ENCODE measurements at regions not wholly inside any gene's neighbourhood (a gene's known extent, or its start where the extent isn't known, plus 50 kb on each side); places are given as distances from the start of the nearest gene placed in this dataset.

DNA sequence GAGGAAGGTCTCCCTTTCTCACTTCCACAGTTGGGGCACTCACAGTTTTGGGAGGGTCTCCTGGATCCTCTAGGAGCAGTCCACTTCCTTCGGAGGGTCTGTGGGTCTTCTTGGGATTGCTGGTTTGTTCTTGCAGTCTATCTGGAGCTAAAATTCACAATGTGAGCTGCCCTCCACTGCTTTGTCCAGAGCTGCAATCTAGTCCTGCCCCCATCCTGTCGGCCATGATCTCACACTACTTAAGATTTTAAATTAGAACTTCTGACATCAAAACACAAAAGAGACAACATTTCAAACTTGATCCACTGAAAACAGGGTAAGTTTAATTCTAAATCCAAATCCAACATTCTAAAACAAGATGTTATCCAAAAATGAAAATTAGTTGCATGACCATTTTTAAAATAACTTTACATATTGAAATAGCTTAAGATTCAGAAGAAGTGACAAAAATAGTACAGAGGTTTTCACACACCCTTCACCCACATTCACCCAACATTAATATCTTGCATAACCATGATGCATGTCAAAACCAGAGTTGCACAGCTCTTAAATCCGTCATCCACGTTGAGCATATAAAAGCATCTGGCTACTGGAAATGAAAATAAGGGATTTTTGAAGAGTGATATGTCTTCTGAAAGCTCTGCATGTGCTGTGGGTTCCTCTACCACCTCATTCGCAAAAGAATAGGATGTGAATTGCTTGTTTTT, 113.7 kb upstream of the EPB41L4A start:
- peaks cover 25% of the 10 kb centered on the region for H3K4me1 Mint-ChIP-seq
- no peaks in the 10 kb centered on the region for H3K9me3 Mint-ChIP-seq
- Histone ChIP-seq H3K9ac (ENCODE audit: extremely low read depth, low read length, poor library complexity, severe bottlenecking) (no peak overlapping the region), H3K9me3 (ENCODE audit: control insufficient read depth, low read length) (no peaks in the 10 kb centered on the region), H3K36me3 (ENCODE audit: control insufficient read depth, insufficient read depth, low read length) (no peaks in the 10 kb centered on the region), H3K4me1 (ENCODE audit: control insufficient read depth, insufficient read depth, low read length) (no peaks in the 10 kb centered on the region), H3K27ac (ENCODE audit: low read depth, low read length) (no peak overlapping the region), H3K27me3 (ENCODE audit: control insufficient read depth, insufficient read depth, low read length, poor library complexity, severe bottlenecking) (no peaks in the 10 kb centered on the region), H3K4me3 (ENCODE audit: low read length) (no peak overlapping the region)
- DNase-seq = no peak
- H3K4me3 Mint-ChIP-seq = no peak overlapping the region
- 79 to 86% methylated on average over 4 to 5 of the region's 5 CpGs for WGBS, 2 experiments (ENCODE audit: insufficient coverage in 1 of 2, insufficient read length in 1 of 2)
- H3K27ac Mint-ChIP-seq = no peak overlapping the region
- no peaks in the 10 kb centered on the region for H3K36me3 Mint-ChIP-seq (ENCODE audit: low read depth)
- H3K27me3 Mint-ChIP-seq (ENCODE audit: insufficient read depth) = no peaks in the 10 kb centered on the region
- TF ChIP-seq, protein P1, sequence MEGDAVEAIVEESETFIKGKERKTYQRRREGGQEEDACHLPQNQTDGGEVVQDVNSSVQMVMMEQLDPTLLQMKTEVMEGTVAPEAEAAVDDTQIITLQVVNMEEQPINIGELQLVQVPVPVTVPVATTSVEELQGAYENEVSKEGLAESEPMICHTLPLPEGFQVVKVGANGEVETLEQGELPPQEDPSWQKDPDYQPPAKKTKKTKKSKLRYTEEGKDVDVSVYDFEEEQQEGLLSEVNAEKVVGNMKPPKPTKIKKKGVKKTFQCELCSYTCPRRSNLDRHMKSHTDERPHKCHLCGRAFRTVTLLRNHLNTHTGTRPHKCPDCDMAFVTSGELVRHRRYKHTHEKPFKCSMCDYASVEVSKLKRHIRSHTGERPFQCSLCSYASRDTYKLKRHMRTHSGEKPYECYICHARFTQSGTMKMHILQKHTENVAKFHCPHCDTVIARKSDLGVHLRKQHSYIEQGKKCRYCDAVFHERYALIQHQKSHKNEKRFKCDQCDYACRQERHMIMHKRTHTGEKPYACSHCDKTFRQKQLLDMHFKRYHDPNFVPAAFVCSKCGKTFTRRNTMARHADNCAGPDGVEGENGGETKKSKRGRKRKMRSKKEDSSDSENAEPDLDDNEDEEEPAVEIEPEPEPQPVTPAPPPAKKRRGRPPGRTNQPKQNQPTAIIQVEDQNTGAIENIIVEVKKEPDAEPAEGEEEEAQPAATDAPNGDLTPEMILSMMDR (conservative IDR thresholded peaks at IDR 0.05) = no peak

DNA sequence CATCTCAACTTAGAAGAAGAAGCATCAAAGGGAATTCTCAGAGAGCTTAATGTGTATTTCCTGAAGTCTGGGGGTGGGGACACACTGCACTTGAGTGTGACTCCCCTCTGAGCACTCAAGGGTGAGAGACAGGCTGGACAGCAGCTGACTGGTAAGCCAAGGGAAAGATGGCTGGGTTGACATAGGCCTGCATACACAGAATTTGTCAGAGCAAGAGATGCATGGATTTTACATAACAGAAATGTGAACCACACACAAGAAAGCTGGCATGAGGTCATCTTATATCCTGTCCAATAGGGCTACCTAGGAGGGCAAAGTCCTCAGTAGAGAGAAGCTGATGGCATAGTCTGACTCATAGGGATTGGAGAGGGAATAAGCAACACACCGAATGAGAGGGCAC, 114.3 kb upstream of the EPB41L4A start:
- Histone ChIP-seq H3K4me1 (ENCODE audit: control insufficient read depth, insufficient read depth, low read length) (no peaks in the 10 kb centered on the region), H3K27me3 (ENCODE audit: control insufficient read depth, insufficient read depth, low read length, poor library complexity, severe bottlenecking) (no peaks in the 10 kb centered on the region), H3K27ac (ENCODE audit: low read depth, low read length) (no peak overlapping the region), H3K9ac (ENCODE audit: extremely low read depth, low read length, poor library complexity, severe bottlenecking) (no peak overlapping the region), H3K4me3 (ENCODE audit: low read length) (no peak overlapping the region), H3K9me3 (ENCODE audit: control insufficient read depth, low read length) (no peaks in the 10 kb centered on the region), H3K36me3 (ENCODE audit: control insufficient read depth, insufficient read depth, low read length) (no peaks in the 10 kb centered on the region)
- H3K27ac Mint-ChIP-seq = no peak overlapping the region
- peak; percentile 82 for DNase-seq
- WGBS, 2 experiments (ENCODE audit: insufficient coverage in 1 of 2, insufficient read length in 1 of 2) = 14 to 47% methylated on average over 1 of the region's 1 CpG
- H3K27me3 Mint-ChIP-seq (ENCODE audit: insufficient read depth) = no peaks in the 10 kb centered on the region
- H3K9me3 Mint-ChIP-seq = no peaks in the 10 kb centered on the region
- no peak overlapping the region for H3K4me3 Mint-ChIP-seq
- no peaks in the 10 kb centered on the region for H3K36me3 Mint-ChIP-seq (ENCODE audit: low read depth)
- H3K4me1 Mint-ChIP-seq = peaks cover 25% of the 10 kb centered on the region
- TF ChIP-seq, protein P1 (conservative IDR thresholded peaks at IDR 0.05) = no peak

DNA sequence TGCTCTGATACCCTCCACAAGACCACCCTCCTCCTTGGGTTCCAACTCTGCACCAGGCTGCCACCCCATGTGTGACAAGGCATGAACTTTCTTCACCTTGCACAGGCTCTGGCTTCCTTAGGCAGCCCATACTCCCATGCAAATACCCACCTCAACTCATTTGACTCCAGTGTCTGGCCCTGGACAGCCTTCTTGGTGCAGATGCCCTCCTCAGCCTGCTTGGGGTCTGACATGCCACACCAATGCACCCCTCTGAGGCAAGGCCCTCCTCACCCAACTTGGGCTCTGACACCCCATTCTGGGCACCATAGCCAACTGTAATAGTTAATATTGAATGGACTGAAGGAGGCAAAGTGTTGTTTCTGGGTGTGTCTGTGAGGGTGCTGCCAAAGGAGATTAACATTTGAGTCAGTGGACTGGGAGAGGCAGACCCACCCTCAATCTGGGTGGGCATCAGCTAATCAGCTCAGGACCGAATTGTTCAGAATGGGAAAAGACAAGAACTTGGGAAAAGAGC, 115.0 kb upstream of the EPB41L4A start:
- peaks cover 25% of the 10 kb centered on the region for H3K4me1 Mint-ChIP-seq
- Histone ChIP-seq H3K36me3 (ENCODE audit: control insufficient read depth, insufficient read depth, low read length) (no peaks in the 10 kb centered on the region), H3K9me3 (ENCODE audit: control insufficient read depth, low read length) (no peaks in the 10 kb centered on the region), H3K27ac (ENCODE audit: low read depth, low read length) (no peak overlapping the region), H3K4me3 (ENCODE audit: low read length) (no peak overlapping the region), H3K4me1 (ENCODE audit: control insufficient read depth, insufficient read depth, low read length) (no peaks in the 10 kb centered on the region), H3K27me3 (ENCODE audit: control insufficient read depth, insufficient read depth, low read length, poor library complexity, severe bottlenecking) (no peaks in the 10 kb centered on the region), H3K9ac (ENCODE audit: extremely low read depth, low read length, poor library complexity, severe bottlenecking) (no peak overlapping the region)
- H3K27ac Mint-ChIP-seq = no peak overlapping the region
- H3K9me3 Mint-ChIP-seq = no peaks in the 10 kb centered on the region
- no peak overlapping the region for H3K4me3 Mint-ChIP-seq
- TF ChIP-seq, protein P1 (conservative IDR thresholded peaks at IDR 0.05) = no peak
- H3K36me3 Mint-ChIP-seq (ENCODE audit: low read depth) = no peaks in the 10 kb centered on the region
- no peaks in the 10 kb centered on the region for H3K27me3 Mint-ChIP-seq (ENCODE audit: insufficient read depth)
- WGBS, 2 experiments (ENCODE audit: insufficient coverage in 1 of 2, insufficient read length in 1 of 2) = 95 to 100% methylated on average over 1 of the region's 1 CpG
- DNase-seq = no peak
